ENCODE measurements at regions not wholly inside any gene's neighbourhood (a gene's known extent, or its start where the extent isn't known, plus 50 kb on each side); places are given as distances from the start of the nearest gene placed in this dataset.

DNA sequence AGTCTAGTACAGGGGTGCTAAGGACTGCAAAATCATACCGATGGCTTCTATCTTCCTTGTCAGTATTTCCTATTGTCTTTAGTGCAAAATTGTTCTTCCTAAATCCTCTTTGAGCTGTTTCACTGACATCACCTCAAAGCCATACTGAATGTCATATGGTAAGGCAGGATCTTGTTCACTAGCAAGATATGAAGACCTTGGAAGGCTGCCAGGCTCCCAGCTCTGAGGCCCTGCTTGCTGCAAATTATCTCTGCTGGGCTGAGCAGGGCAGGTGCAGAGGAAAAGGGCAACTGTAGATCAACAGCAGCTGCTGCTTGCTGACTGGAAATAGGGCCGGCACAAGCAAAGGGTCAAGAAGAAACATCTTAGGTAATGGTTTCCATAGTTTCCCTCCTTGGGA is 58.2 kb downstream of the PMAIP1 start:
- DNase-seq = no peak

- DNase-seq = no peak
Measured at GRCh38 chr18:59954755-59955156, 55.0 kb downstream of the PMAIP1 start.

DNA sequence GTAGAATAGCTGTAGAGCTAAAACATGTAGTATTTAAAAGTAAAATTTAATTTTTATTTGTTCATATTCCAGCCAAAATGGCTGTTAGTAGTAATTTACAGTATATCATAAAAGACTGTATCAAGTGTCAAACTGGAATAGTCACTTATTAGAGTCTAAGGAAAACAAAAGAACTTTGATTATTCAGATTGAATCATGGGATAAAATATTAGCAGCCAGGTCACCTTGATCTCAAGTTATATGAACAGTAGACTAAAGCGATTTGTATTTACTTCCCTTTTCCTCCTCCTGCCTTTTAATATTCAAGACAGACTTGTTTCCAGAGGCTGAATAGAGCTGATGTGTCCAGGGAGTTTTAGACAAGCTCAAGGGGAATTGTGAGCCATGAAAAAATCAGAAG is 54.4 kb downstream of the PMAIP1 start:
- DNase-seq = no peak
